ENCODE measurements at regions not wholly inside any gene's neighbourhood (a gene's known extent, or its start where the extent isn't known, plus 50 kb on each side); places are given as distances from the start of the nearest gene placed in this dataset.
"Not testable (repeated sequence)": the region's sequence is repeated elsewhere in the genome, so short reads cannot be mapped to it uniquely, and the experiment has no call there.

DNA sequence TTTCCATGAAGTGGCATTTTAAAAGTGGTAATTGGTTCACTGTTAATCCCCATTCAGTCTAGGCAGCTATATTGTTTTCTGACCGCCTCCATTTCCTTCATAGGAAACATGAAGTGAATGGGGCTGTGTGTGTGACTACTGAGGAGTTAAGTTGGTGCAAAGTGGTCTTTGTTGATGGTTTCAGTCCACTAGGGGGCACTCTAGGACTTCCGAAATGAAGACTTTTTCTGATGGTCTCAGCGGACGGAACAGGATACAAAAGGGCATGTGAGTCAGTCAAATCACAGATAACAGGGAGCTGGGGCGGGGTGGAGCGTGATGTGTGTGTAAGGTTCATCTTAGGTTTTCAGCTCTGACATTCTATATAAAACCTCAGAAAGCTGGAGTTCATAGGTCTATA is 240.1 kb upstream of the OR4E1 start:
- no peak overlapping the region for H3K27ac ChIP-seq
- no peak for DNase-seq (ENCODE audit: low spot score)
- no peak for TF ChIP-seq CTCF (IDR thresholded peaks at IDR 0.05)
- H3K4me3 ChIP-seq, result no peak overlapping the region

GRCh38 chr14:21912367-21912766 is 238.7 kb upstream of the OR4E1 start:
- TF ChIP-seq CTCF (IDR thresholded peaks at IDR 0.05), result no peak
- no peak for DNase-seq (ENCODE audit: low spot score)
- H3K4me3 ChIP-seq, result no peak overlapping the region

DNA sequence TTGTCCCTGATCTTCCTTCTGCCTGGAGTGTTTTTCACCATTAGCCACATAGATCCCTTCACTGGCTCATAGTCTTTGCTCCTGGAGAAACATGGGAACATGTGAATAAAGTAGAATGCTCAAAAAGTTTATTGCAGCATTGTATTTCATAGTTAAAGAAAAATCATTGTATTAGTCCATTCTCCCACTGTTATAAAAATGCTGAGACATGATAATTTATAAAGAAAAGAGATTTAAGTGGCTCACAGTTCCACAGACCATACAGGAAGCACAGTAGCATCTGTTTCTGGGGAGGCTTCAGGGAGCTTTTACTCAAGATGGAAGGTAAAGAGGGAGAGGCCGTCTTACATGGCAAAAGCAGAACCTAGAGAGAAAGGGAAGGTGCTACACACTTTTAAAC is 238.3 kb upstream of the OR4E1 start:
- Histone ChIP-seq H3K4me3 (no peak overlapping the region), H3K27ac (no peak overlapping the region)
- no peak for TF ChIP-seq CTCF (IDR thresholded peaks at IDR 0.05)
- no peak for DNase-seq (ENCODE audit: low spot score)

More at GRCh38 chr14:21912367-21912766, 238.7 kb upstream of the OR4E1 start:
- H3K27ac ChIP-seq, result no peak overlapping the region

DNA sequence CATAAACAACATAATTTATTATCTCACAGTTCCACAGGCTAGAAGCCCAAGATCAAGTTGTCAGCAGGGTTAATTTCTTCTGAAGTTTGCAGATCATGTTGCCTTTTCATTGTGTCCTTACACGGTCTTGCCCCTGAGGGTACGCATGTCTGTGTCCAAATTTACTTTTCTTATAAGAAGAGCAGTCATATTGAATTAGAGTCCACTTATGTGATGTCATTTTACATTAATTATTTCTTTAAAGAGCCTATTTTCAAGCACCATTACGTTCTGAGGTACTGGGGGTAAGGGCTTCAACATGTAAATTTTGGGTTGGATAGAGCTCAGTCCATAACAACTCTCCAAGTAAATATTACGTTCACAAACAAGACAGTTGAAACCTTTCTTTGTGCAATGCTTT is 236.6 kb upstream of the OR4E1 start:
- Histone ChIP-seq H3K4me3 (no peak overlapping the region), H3K27ac (no peak overlapping the region)
- no peak for TF ChIP-seq CTCF (IDR thresholded peaks at IDR 0.05)
- DNase-seq (ENCODE audit: low spot score), result no peak

DNA sequence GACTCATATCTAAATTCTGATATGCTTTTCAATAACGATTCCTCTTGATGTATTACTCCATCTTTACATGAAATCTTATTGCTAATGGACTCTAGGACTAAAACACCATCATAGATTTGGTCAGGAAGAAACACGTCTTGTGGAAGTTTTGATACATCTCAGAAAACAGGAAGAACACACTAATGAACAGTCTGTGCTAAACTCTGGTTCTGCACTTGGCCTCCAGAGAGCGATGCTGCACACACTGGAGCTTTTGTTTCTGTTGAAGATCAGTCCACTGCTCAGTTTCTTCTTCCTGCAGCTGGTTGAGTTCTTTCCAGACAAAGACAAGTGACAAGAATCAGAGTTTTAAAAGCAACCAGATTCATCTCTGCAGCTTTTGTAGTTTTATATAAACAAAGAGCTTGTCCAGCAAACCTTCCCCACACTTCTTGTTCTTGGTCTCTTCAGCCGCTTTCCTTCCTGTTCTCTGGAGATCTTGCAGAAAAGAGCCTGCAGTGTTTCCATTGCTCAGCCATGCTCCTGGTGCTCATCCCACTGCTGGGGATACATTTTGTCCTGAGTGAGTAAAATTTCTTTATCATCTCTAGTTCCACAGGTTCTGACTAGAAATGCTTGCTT is 229.1 kb upstream of the OR4E1 start:
- Histone ChIP-seq H3K4me3 (no peak overlapping the region), H3K27ac (no peak overlapping the region)
- DNase-seq (ENCODE audit: low spot score), result no peak
- no peak for TF ChIP-seq CTCF (IDR thresholded peaks at IDR 0.05)

DNA sequence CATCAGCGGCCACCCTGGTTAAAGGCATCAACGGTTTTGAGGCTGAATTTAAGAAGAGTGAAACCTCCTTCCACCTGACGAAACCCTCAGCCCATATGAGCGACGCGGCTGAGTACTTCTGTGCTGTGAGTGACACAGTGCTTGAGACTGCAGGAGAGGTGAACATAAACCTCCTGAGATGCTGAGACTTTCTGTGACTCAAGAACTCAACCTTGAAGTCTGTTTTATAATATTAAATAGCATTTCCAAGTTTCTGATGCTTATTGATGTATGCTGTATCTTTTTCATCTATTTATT is 221.2 kb upstream of the OR4E1 start:
- H3K27ac ChIP-seq; H3K4me3 ChIP-seq; DNase-seq (ENCODE audit: low spot score): not testable (repeated sequence)

DNA sequence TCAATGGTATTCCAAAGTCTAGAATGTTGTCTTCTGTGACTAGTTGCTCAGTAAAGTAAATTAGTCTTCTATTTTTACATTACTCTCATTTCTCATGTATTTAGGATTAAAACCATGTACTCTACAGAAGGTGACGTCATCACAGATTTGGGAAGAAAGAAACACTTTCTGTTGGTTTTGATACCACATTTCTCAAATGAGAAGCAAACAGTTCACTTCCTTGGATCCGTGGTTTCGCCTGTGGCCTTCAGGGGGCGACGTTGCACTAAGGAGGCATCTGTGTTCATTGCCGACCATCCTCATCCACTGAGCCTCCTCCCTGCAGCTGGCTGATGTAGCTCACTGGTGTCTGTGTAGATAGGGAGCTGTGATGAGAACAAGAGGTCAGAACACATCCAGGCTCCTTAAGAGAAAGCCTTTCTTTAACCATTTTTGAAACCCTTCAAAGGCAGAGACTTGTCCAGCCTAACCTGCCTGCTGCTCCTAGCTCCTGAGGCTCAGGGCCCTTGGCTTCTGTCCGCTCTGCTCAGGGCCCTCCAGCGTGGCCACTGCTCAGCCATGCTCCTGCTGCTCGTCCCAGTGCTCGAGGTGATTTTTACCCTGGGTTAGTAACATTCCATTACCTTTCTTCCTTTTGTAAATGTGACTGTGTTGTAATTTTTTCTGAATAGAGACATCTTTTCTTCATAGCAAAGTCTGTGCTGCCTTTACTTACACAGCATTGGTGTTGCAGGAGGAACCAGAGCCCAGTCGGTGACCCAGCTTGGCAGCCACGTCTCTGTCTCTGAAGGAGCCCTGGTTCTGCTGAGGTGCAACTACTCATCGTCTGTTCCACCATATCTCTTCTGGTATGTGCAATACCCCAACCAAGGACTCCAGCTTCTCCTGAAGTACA is 220.6 kb upstream of the OR4E1 start:
- TF ChIP-seq CTCF (IDR thresholded peaks at IDR 0.05), result no peak
- H3K27ac ChIP-seq, result no peak overlapping the region
- no peak for DNase-seq (ENCODE audit: low spot score)
- H3K4me3 ChIP-seq, result no peak overlapping the region
